C4-2B (cell line): ENCODE measurements at regions not wholly inside any gene's neighbourhood (a gene's known extent, or its start where the extent isn't known, plus 50 kb on each side); places are given as distances from the start of the nearest gene placed in this dataset.

Experiments used
- CTCF ChIP-seq: fragments of 450-650 bp; conservative IDR thresholded peaks from 2 replicates; pipeline ENCODE4 v1.5.1; 2017; ENCODE audit warnings: mild to moderate bottlenecking
- ZFX ChIP-seq: fragments of 450-650 bp; IDR thresholded peaks from 2 replicates; pipeline ENCODE4 v1.6.1; 2017

DNA sequence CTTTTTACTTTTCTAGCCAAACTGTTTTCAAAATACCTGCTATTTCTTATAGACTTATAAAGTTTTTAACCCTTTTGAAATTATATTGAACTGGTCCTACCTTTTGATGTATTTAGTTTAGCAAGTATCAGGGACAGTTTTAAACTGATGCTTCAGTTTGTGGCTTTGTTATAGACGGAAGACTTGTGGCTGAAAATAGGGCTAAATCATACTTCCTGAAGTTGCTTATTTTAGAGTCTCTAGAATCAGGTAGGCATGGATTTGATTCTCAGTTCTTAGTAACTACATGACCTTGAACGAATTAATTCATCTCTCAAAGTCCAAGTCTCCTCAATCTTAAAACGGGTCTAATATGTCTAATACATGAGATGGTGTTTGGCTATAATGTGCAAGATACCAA is 322.8 kb downstream of the RAP2B start:
- no peak for TF ChIP-seq CTCF
- TF ChIP-seq ZFX: no peak
